SU-DHL-6 (cell line): ENCODE measurements at regions not wholly inside any gene's neighbourhood (a gene's known extent, or its start where the extent isn't known, plus 50 kb on each side); places are given as distances from the start of the nearest gene placed in this dataset.

Source experiments
- H2AFZ ChIP-seq: fragments of 200-600 bp; sonication (generic); 2 replicates; pipeline ENCODE4 v1.6.1; 2014; ENCODE audit warnings: low read depth, mild to moderate bottlenecking, moderate library complexity, mixed read lengths, antibody characterized with exemption, low read length; ENCODE audit not compliant: severe bottlenecking
- H3F3A ChIP-seq: fragments of 200-600 bp; shearing (Covaris generic); 2 replicates; pipeline ENCODE4 v1.6.0; 2016; ENCODE audit warnings: antibody characterized with exemption, mild to moderate bottlenecking; ENCODE audit not compliant: insufficient read depth
- H3K27ac ChIP-seq: fragments of 200-600 bp; sonication (generic); 2 replicates; pipeline ENCODE4 v1.5.1; 2016; ENCODE audit warnings: low read depth, mild to moderate bottlenecking, low read length, moderate library complexity, mixed read lengths
- H3K27me3 ChIP-seq: fragments of 200-600 bp; sonication (generic), shearing (Covaris generic); 2 replicates; pipeline ENCODE4 v1.6.0; 2014; ENCODE audit warnings: mild to moderate bottlenecking, low read length
- H3K36me3 ChIP-seq: fragments of 200-600 bp; sonication (generic); 2 replicates; pipeline ENCODE4 v1.6.1; 2014; ENCODE audit warnings: mild to moderate bottlenecking, low read length, mixed read lengths
- H3K4me2 ChIP-seq: fragments of 300-600, 200-600 bp; shearing (Covaris generic), sonication (generic); 2 replicates; pipeline ENCODE4 v1.6.0; 2014; ENCODE audit warnings: low read length, low read depth, mild to moderate bottlenecking; ENCODE audit not compliant: poor library complexity, severe bottlenecking
- H3K4me3 ChIP-seq: fragments of 200-600 bp; sonication (generic); 2 replicates; pipeline ENCODE4 v1.5.1; 2014; ENCODE audit warnings: antibody characterized with exemption, low read length, mild to moderate bottlenecking, mixed read lengths; ENCODE audit not compliant: insufficient read depth, poor library complexity, severe bottlenecking
- H3K79me2 ChIP-seq: fragments of 200-600 bp; sonication (generic); 2 replicates; pipeline ENCODE4 v1.6.1; 2014; ENCODE audit warnings: mild to moderate bottlenecking, low read length, moderate library complexity; ENCODE audit not compliant: insufficient read depth
- H3K9ac ChIP-seq: fragments of 200-600 bp; sonication (generic); 2 replicates; pipeline ENCODE4 v1.7.0; 2014; ENCODE audit warnings: mild to moderate bottlenecking, low read length
- H3K9me2 ChIP-seq: fragments of 200-600 bp; sonication (generic); replicated peaks from 2 replicates; pipeline ENCODE4 v1.6.1; 2014; ENCODE audit warnings: low read length; ENCODE audit not compliant: insufficient read depth
- H3K9me3 ChIP-seq: fragments of 200-600 bp; sonication (generic); 2 replicates; pipeline ENCODE4 v1.6.1; 2014; ENCODE audit warnings: low read length, mixed read lengths; ENCODE audit not compliant: insufficient read depth
- H4K20me1 ChIP-seq: fragments of 200-600 bp; sonication (generic); 2 replicates; pipeline ENCODE4 v1.6.1; 2014; ENCODE audit warnings: low read depth, mild to moderate bottlenecking, antibody characterized with exemption, low read length, moderate library complexity, mixed read lengths
- CTCF ChIP-seq: fragments of 200-600 bp; sonication (generic); IDR thresholded peaks from one replicate; pipeline ENCODE4 v1.5.1; 2017; ENCODE audit warnings: antibody characterized with exemption, mild to moderate bottlenecking, low read length, moderate library complexity; ENCODE audit not compliant: insufficient read depth, poor library complexity, severe bottlenecking
- EZH2phosphoT487 ChIP-seq: fragments of 200-600 bp; sonication (generic), shearing (Covaris generic); conservative IDR thresholded peaks from 2 replicates; pipeline ENCODE4 v1.6.1; 2018; ENCODE audit warnings: mild to moderate bottlenecking, antibody characterized with exemption, low read length, moderate library complexity, mixed read lengths

GRCh38 chr5:124587280-124587679, 159.2 kb downstream of the ZNF608 start:
- H3K9me3 ChIP-seq: no peaks in the 10 kb centered on the region
- TF ChIP-seq CTCF: no peak
- TF ChIP-seq EZH2phosphoT487: no peak
- no peak overlapping the region for H3K4me3 ChIP-seq
- H3K9me2 ChIP-seq: no peaks in the 10 kb centered on the region
- no peaks in the 10 kb centered on the region for H3K36me3 ChIP-seq
- H3K9ac ChIP-seq: no peak overlapping the region
- H3K4me2 ChIP-seq: no peak overlapping the region
- H2AFZ ChIP-seq: no peak overlapping the region
- H3K79me2 ChIP-seq: no peaks in the 10 kb centered on the region
- no peaks in the 10 kb centered on the region for H4K20me1 ChIP-seq
- H3K27ac ChIP-seq: no peak overlapping the region
- H3K27me3 ChIP-seq: no peaks in the 10 kb centered on the region
- no peaks in the 10 kb centered on the region for H3F3A ChIP-seq

- Histone ChIP-seq H3K9me2 (no peaks in the 10 kb centered on the region), H3K9ac (peak overlapping the region; percentile 32; the same call in 1 of the 2 replicates), H3K9me3 (no peaks in the 10 kb centered on the region), H2AFZ (no peak overlapping the region), H3K4me3 (no peak overlapping the region), H3F3A (no peaks in the 10 kb centered on the region), H3K36me3 (no peaks in the 10 kb centered on the region), H3K4me2 (peak overlapping the region; percentile 53), H3K27me3 (no peaks in the 10 kb centered on the region), H3K27ac (no peak overlapping the region), H4K20me1 (no peaks in the 10 kb centered on the region), H3K79me2 (no peaks in the 10 kb centered on the region)
- TF ChIP-seq EZH2phosphoT487 (no peak), CTCF (no peak)
Observed at GRCh38 chr5:124584991-124585715, 161.3 kb downstream of the ZNF608 start.

- H3K27ac ChIP-seq: peak overlapping the region; percentile 56
- peak overlapping the region; percentile 53 for H3K4me2 ChIP-seq
Observed at GRCh38 chr5:124583469-124584350, 162.7 kb downstream of the ZNF608 start.

More at GRCh38 chr5:124583469-124584350, 162.7 kb downstream of the ZNF608 start:
- Histone ChIP-seq H4K20me1 (no peaks in the 10 kb centered on the region), H3K9me3 (no peaks in the 10 kb centered on the region), H3K27me3 (no peaks in the 10 kb centered on the region), H3F3A (no peaks in the 10 kb centered on the region), H2AFZ (peak overlapping the region; percentile 46), H3K9me2 (no peaks in the 10 kb centered on the region), H3K79me2 (no peaks in the 10 kb centered on the region), H3K36me3 (no peaks in the 10 kb centered on the region), H3K9ac (peak overlapping the region; percentile 32), H3K4me3 (peak overlapping the region; percentile 15)
- TF ChIP-seq CTCF (no peak), EZH2phosphoT487 (no peak)
